ENCODE measurements at regions not wholly inside any gene's neighbourhood (a gene's known extent, or its start where the extent isn't known, plus 50 kb on each side); places are given as distances from the start of the nearest gene placed in this dataset.

DNA sequence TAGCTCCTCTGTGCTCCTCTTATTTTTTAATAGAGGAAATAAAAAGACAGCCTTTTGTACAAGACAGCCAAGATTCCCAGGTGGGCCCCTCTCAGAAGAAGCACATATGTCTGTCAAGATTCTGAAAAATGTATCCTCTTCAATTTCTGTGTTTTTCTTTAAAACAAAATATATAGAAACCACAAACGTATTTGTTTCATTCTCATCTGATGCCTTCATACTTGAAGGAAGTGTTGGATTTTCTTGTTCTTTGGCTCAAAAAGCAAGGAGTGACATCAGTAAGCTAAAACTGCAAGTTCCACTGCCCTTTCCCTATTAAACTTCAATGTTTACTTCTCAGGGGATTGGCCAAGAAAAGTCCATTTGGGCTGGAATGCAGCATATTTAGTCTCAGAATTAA, 193.8 kb upstream of the OSR1 start:
- DNase-seq, result no peak

GRCh38 chr2:19550750-19551149, 192.3 kb upstream of the OSR1 start:
- DNase-seq, result no peak

GRCh38 chr2:19549821-19550220, 191.4 kb upstream of the OSR1 start:
- no peak for DNase-seq

DNA sequence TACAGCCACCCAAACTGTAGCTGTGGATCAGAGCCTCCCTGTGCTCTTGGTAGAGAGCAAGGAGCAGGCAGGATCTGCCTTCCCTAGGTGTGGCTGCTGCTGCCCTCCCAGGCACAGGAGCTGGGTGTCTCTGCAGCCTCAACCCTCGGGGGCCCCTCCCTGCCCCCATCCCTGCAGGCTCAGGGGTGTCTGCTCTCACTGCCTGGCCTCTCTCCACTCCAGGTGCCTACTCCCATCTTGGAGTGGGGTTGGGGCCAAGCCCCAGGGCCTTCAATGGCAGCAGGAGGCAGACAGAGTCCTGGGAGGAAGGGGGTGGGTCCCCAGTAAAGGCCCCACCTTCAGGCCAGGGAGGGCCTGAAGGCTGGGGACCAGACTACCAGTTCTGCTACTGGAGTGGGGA, 189.7 kb upstream of the OSR1 start:
- DNase-seq, result no peak

DNA sequence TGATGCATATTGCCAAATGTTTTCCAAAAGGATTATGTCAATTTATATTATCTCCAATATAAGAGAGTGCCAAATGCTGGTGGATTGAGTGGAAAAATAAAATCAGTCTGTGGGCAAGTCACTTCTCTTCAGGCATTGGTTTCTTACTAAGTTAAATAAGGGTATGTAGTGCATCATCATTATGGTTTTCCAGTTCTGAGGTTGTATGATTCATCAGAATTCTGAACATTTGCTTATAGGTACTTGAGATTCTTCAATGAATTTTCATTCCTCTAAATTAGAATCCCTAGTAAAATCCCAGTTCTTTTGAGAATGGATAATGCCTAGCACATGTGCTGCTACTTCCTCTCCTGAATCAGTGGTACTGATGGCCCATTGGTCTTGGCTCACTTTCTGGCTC, 188.9 kb upstream of the OSR1 start:
- DNase-seq, result no peak

GRCh38 chr2:19545507-19545906, 187.1 kb upstream of the OSR1 start:
- DNase-seq, result no peak

DNA sequence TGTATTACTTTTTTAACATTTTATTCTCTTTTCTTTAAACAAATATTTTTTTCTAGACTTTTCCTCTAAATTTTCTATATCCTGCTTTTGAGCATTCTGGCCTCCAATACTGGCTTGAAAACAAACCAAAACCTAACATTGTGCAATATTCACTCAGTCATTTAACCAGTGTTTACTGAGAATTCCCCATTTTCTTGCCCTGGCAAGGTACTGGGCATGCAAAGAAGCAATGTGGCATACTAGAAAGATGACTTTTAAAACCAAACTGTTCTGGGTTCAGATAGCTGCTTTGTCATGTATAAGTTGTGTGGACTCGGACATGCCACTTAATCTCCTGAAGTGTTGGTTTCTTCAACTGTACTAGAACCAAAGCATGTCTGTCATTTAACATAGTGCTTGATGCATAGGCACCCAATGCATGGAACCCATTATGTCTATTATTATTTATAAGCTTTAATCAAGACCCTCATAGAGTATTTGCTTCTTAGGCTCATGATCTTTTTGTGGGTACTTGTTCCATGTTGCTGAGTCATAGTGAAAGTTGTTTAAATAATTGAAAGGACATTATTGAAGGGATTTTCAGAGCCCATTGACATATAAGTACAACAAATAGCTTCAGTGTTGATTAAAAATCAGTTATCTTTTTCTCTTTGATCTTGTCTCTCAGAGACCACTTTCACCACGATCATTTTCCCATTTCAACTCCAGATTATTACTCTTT, 185.4 kb upstream of the OSR1 start:
- no peak for DNase-seq

- DNase-seq, result no peak
Observed at GRCh38 chr2:19542796-19543662, 184.6 kb upstream of the OSR1 start.

DNA sequence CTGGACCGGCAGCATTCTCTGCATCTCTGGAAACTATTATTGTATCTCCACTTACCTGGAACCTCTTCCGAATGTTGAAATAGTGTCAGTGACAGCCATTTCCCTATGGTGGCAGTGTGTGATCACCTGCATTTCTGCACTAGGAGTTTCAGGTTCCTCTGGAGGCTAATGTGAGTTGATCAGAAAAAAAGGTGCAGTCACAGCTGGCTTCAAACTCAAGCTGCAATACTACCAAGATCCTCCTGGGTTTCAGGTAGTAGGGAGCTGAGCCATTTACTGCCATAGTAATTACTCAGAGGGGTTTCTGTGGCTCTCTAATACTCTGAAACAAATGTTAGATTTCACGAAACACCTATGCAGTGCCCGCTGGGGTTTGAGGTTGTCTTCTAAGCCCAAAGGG, 183.5 kb upstream of the OSR1 start:
- no peak for DNase-seq

DNA sequence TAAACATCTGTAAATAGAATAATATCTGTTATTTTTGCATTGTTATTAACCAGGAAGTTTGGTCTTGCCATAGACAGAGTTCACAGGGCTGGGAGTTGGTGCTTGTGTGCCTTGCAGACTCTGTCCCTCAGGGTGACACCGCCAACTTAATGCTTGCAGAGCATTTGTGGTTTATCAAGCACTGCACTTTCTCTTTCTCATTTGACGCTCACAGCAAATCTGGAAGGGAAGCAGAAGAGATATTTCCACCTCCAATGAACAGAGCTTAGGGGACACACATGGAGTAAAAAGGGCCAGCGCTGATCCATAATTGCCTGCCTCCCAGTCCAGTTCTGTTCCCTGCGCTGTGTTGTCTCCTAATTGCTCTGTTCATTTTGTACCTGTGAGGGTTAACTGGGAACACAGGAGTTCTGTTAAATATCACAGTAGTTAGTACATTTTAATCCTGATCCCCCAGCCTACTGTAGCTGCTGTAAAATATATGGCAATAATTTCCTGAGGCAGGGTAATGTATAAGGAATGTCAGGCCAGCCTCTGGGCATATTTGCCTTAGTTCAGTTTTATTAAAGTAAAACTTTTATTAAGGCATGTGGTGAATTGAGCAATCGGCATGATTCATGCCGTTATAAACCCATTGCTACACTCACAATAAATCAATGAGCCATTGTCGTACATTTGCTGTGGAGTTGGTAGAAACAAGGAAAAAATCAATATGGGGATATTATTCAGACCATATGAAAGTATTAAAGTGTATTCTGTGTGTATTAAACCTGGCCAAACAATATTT, 182.5 kb upstream of the OSR1 start:
- DNase-seq, result no peak

GRCh38 chr2:19538411-19538963, 180.1 kb upstream of the OSR1 start:
- no peak for DNase-seq

GRCh38 chr2:19536136-19536535, 177.7 kb upstream of the OSR1 start:
- no peak for DNase-seq

DNA sequence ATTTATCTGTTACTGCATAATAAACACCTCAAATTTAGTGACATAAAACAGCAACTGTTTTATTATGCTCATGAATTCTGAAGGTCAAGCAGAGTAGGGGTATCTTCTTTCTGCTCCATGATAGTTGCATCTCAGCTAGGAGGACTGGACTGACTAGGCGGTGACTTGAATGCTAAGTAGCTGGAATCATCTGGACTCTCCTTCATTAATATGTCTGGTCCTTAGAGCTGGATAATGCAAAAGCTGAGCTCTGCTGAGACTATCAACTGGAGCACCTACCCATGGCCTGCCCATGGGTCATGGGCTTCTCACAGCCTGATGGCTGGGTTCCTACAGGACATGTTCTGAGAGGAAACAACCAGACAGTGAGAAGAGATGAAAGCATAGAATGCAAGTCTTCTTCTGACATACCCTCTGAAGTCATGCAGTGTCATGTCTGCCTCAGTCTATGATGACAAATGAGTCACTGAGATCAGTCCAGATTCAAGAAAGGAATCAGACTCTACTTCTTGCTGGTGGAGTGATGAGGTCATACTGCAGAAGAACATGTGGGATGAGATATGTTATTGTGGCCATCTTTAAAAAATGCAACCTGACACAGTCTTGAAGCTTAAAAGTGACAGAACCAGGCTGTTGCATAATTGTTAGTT, 174.2 kb upstream of the OSR1 start:
- no peak for DNase-seq

- no peak for DNase-seq
Observed at GRCh38 chr2:19529677-19530076, 171.3 kb upstream of the OSR1 start.

DNA sequence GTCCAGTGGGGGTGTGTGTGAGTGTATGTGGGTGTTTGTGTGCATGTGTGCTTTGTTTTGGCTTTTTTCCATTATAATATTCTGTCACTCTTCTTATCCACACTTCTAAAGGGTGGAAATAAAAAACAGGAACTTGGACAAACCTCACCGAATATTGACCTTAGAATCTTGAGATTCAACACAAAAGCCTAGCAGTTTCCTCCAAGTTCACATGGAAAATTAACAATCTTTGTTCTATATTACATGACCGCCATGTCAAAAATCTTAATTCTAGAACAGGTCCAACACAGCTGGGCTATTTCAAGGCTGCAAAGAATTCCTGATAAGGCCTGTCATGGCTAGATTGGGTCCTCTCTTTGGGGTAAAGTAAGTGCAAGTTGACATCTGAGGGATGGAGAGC, 169.3 kb upstream of the OSR1 start:
- DNase-seq, result no peak

DNA sequence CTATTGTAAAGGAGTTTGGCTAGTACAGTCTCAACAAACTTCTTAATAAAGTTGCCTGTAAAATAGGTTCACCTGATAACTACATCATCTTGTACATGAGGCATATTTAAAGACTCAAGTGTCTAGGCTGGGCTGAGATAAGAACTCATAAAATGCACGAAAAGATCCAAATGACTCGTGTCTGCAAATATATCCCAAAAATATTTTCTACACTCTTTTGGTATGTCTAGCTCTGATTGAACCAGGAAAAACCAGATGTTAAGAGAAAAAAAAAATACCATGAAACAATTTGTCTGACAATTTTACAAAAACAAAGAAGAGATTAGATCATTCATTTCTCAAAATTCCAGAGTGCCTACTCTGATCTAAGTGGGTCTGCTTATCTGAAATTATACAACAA, 166.9 kb upstream of the OSR1 start:
- DNase-seq, result no peak

DNA sequence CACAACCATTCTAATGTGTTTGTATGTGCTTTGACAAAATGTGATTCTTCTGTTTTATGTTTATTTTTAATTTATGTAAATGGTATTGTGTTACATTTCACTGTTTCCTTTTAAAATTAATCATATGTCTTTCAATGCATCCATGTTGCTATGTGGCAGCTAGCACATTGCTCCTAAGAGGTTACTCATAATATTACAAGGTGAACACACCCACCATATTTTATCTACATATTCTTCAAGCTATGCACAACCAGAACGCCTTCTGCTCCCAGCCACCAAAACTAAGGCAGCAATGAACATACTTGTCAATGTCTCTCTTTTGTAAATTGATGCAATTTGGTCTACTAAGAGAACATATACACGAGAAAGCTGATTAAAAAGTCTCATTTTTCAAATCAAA, 160.6 kb upstream of the OSR1 start:
- DNase-seq, result no peak

DNA sequence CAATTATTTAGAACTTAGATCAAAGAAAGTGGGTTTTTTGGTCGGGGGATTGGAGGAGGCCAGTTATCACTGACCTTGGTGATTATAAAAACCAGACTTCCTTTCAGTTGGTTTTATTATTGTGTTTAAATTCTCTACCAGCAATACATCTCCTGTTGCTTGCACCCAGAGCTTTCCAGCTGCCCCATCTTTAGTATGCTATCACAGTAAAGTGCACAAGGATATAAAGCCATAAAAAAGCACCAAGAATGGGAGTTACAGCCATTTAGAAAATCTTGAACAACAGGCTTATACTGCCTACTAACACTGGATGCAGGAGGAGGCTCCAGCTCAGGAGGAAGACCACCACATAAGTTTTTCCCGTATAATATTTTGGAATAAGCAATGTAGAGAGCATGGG, 148.7 kb upstream of the OSR1 start:
- no peak for DNase-seq

GRCh38 chr2:19505199-19506136, 147.0 kb upstream of the OSR1 start:
- no peak for DNase-seq

Data from amygdala (tissue), 56 donors.